ENCODE measurements at regions not wholly inside any gene's neighbourhood (a gene's known extent, or its start where the extent isn't known, plus 50 kb on each side); places are given as distances from the start of the nearest gene placed in this dataset.

DNA sequence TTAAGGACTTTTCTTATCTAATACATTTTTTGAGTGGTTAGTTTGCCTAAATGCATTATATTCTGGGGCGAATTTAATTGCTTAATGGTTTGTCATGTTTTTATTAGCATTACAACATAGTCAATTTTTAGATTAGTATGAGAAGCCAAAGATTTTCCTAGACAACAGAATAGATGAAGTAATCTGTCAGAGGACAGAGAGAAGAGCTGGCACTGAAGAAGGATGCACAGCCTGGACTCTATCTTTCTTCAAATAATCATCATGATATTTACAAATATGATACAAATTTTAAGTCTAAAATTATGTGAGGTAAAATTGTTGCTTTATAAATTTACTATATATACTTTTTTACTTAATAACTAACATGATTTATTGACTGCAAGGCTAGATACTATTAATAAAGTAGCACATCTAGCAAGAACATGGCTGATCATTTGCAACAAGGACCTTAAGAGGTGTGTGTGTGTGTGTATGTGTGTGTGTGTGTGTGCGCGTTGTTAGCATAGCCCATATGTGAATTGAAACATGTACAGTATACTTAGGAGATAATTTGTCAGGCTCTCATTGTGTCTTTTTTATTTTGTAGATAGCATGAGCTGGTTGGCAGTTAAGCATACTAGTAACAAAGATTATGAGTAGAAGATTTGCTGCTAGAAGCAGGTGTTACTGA lies 752.2 kb downstream of the DCDC2C start:
- no peak overlapping the region for H3K4me2 ChIP-seq (ENCODE audit: low read depth, low read length, poor library complexity, severe bottlenecking)
- no peaks in the 10 kb centered on the region for H3K9me3 ChIP-seq (ENCODE audit: insufficient read depth, low read length)
- no peak overlapping the region for H3K4me3 ChIP-seq (ENCODE audit: insufficient read depth, low read length, poor library complexity, severe bottlenecking)
- no peaks in the 10 kb centered on the region for H3K36me3 ChIP-seq (ENCODE audit: low read length)
- no peaks in the 10 kb centered on the region for H4K20me1 ChIP-seq (ENCODE audit: low read depth, low read length)
- H3K27ac ChIP-seq (ENCODE audit: low read depth, low read length): no peak overlapping the region
- no peak for TF ChIP-seq EZH2phosphoT487 (conservative IDR thresholded peaks at IDR 0.05; ENCODE audit: low read length)
- TF ChIP-seq, protein P1, sequence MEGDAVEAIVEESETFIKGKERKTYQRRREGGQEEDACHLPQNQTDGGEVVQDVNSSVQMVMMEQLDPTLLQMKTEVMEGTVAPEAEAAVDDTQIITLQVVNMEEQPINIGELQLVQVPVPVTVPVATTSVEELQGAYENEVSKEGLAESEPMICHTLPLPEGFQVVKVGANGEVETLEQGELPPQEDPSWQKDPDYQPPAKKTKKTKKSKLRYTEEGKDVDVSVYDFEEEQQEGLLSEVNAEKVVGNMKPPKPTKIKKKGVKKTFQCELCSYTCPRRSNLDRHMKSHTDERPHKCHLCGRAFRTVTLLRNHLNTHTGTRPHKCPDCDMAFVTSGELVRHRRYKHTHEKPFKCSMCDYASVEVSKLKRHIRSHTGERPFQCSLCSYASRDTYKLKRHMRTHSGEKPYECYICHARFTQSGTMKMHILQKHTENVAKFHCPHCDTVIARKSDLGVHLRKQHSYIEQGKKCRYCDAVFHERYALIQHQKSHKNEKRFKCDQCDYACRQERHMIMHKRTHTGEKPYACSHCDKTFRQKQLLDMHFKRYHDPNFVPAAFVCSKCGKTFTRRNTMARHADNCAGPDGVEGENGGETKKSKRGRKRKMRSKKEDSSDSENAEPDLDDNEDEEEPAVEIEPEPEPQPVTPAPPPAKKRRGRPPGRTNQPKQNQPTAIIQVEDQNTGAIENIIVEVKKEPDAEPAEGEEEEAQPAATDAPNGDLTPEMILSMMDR (IDR thresholded peaks at IDR 0.05; ENCODE audit: insufficient read depth, low read length, poor library complexity, severe bottlenecking): no peak
- no peak overlapping the region for H2AFZ ChIP-seq (ENCODE audit: low read depth, low read length, severe bottlenecking)
- H3K27me3 ChIP-seq (ENCODE audit: low read length): no peaks in the 10 kb centered on the region
- no peak overlapping the region for H3K9ac ChIP-seq (ENCODE audit: low read length)
- H3K9me2 ChIP-seq (replicated peaks; ENCODE audit: insufficient read depth, low read length): no peaks in the 10 kb centered on the region
- no peaks in the 10 kb centered on the region for H3F3A ChIP-seq (ENCODE audit: insufficient read depth)
- H3K79me2 ChIP-seq (ENCODE audit: insufficient read depth, low read length): no peaks in the 10 kb centered on the region

DNA sequence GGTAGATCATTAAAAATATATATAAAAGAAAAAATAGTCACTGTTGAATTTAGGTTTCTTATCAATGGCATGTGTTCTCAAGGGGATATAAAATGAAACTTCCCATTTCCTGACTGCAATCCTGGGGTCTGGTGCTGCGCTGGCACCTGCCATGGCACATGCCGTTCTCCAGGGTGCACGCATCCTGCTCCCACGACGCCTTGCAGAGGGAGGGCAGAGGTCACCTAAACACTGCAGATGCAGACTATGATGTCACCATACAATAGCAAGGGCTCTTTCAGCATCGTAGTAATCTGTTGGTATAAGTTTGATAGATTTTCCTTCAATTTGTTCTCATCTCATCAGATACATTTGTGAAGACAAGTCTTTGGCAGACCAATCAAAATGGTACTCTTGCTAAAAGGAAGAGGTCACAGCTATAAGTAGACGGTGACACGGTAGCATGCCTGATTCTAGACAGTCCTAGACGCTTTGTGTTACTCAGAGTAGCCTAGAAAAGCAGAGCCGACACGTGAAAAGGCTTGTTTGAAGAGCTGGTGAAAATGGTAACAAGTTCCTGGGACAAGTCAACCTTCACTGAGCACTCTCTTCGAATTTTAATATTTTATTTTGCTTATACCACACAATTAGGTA lies 761.4 kb downstream of the DCDC2C start:
- H3K9me3 ChIP-seq (ENCODE audit: insufficient read depth, low read length): no peaks in the 10 kb centered on the region
- H4K20me1 ChIP-seq (ENCODE audit: low read depth, low read length): no peaks in the 10 kb centered on the region
- H3K27me3 ChIP-seq (ENCODE audit: low read length): no peaks in the 10 kb centered on the region
- no peaks in the 10 kb centered on the region for H3K79me2 ChIP-seq (ENCODE audit: insufficient read depth, low read length)
- no peak overlapping the region for H2AFZ ChIP-seq (ENCODE audit: low read depth, low read length, severe bottlenecking)
- H3K27ac ChIP-seq (ENCODE audit: low read depth, low read length): no peak overlapping the region
- H3K4me2 ChIP-seq (ENCODE audit: low read depth, low read length, poor library complexity, severe bottlenecking): no peak overlapping the region
- H3K9ac ChIP-seq (ENCODE audit: low read length): no peak overlapping the region
- H3F3A ChIP-seq (ENCODE audit: insufficient read depth): no peaks in the 10 kb centered on the region
- no peak for TF ChIP-seq EZH2phosphoT487 (conservative IDR thresholded peaks at IDR 0.05; ENCODE audit: low read length)
- TF ChIP-seq, protein P1 (IDR thresholded peaks at IDR 0.05; ENCODE audit: insufficient read depth, low read length, poor library complexity, severe bottlenecking): no peak
- no peaks in the 10 kb centered on the region for H3K9me2 ChIP-seq (replicated peaks; ENCODE audit: insufficient read depth, low read length)
- H3K36me3 ChIP-seq (ENCODE audit: low read length): no peaks in the 10 kb centered on the region
- H3K4me3 ChIP-seq (ENCODE audit: insufficient read depth, low read length, poor library complexity, severe bottlenecking): no peak overlapping the region

DNA sequence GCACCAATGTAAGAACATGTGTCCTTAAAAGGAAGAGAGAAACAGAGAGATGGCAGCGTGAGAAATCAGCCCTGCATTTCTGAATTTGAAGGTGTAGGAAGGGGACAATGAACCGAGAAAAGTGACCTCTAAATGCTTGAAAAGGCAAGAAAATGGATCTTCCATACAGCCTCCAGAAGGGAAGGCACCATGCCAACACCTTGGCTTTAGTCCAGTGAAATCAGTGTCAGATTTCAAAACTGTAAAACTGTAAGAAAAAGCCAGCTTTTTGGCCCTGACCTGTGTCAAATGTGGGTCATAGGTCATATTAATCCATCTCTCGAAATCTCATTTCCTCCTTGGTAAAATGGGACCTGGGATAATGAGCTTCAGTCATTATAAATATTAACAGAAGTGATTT lies 762.3 kb downstream of the DCDC2C start:
- Histone ChIP-seq H3K4me2 (ENCODE audit: low read depth, low read length, poor library complexity, severe bottlenecking) (no peak overlapping the region), H2AFZ (ENCODE audit: low read depth, low read length, severe bottlenecking) (no peak overlapping the region), H3K9me3 (ENCODE audit: insufficient read depth, low read length) (no peaks in the 10 kb centered on the region), H3K4me3 (ENCODE audit: insufficient read depth, low read length, poor library complexity, severe bottlenecking) (no peak overlapping the region), H3K9ac (ENCODE audit: low read length) (no peak overlapping the region), H3K36me3 (ENCODE audit: low read length) (no peaks in the 10 kb centered on the region), H3K79me2 (ENCODE audit: insufficient read depth, low read length) (no peaks in the 10 kb centered on the region), H3K27ac (ENCODE audit: low read depth, low read length) (no peak overlapping the region), H3K9me2 (replicated peaks; ENCODE audit: insufficient read depth, low read length) (no peaks in the 10 kb centered on the region), H3F3A (ENCODE audit: insufficient read depth) (no peaks in the 10 kb centered on the region), H4K20me1 (ENCODE audit: low read depth, low read length) (no peaks in the 10 kb centered on the region), H3K27me3 (ENCODE audit: low read length) (no peaks in the 10 kb centered on the region)
- TF ChIP-seq, protein P1 (IDR thresholded peaks at IDR 0.05; ENCODE audit: insufficient read depth, low read length, poor library complexity, severe bottlenecking): no peak
- TF ChIP-seq EZH2phosphoT487 (conservative IDR thresholded peaks at IDR 0.05; ENCODE audit: low read length): no peak
